NCI-H1092 (cell line): ENCODE measurements at regions not wholly inside any gene's neighbourhood (a gene's known extent, or its start where the extent isn't known, plus 50 kb on each side); places are given as distances from the start of the nearest gene placed in this dataset.
"Not testable (repeated sequence)": the region's sequence is repeated elsewhere in the genome, so short reads cannot be mapped to it uniquely, and the experiment has no call there.

Experiments
- DNase-seq: peaks from one replicate; lab custom pipeline; 2025; lab: John Stamatoyannopoulos, UW

DNA sequence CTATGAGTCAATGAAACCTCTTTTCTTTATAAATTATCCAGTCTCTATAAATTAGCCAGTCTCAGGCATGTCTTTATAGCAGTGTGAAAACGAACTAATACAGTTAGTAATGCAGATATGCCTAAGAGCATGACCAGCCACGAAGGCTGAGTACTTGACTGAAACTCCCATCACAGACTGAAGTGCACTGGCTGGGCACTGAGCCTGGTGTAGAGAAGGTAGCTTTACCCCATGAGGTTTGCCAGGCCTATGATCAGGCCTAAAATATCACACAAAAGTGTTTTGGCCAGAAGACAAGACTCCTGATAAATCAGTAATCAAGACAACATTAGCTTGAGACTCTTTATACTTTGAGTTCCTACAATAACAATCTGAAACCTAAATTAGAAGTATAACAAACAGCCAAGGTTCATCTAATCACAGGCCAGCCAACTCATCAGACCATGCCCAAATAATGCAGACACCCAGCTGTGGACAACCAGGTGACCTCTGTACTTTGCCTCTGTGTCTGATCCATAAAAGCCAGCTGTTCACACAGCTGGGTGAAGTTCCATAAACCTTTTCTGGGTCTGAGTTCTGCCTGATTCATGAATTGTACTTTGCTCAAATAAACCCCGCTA, 771.8 kb upstream of the SLITRK1 start:
- no peak for DNase-seq

DNA sequence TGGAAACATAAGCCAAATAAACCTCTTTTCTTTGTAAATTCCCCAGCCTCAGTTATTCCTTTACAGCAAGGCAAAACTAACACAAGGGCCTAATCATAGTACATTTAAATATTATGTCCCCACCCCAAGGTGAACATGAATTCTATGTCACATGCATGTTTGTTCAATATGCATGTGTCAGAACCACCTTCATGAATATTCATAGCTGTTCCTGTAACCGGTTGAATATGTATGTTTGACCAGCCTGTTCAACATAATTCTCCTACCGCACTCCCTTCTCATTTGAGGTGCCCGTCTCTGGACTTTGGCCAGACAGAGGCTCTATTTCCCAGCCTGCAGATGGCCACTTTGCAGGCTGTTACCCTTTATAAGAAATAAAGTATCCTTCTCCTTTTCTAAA, 769.4 kb upstream of the SLITRK1 start:
- DNase-seq = no peak

GRCh38 chr13:84651288-84651687, 769.0 kb upstream of the SLITRK1 start:
- DNase-seq = no peak

GRCh38 chr13:84649853-84650252, 767.6 kb upstream of the SLITRK1 start:
- no peak for DNase-seq

DNA sequence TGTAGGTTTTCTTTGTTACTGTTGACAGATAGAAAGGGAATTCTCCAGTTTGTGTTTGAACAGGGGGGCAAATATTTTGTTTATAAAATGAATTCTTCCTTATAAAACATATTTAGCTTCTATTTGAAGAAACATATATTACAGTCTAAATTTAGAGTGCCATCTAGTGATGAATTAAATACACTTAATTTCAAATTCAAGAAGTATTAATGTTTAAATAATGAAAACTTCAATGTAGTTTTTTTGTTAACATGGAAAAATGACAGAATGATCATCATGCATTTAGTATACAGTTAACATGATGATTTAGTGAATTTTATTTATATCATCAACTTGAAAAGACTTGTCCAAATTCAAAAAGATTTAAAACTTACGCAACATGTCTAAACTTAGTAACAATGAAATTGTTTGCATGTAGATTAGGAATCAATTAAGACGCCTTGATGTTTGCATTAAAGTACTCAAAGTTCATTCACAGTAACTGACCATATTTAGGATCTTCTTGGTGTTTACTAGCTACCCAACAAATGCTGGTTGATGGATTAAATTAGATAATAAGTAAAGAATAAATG, 765.9 kb upstream of the SLITRK1 start:
- DNase-seq = no peak

- DNase-seq = no peak
These were observed 764.7 kb upstream of the SLITRK1 start for GRCh38 chr13:84646957-84647356.

DNA sequence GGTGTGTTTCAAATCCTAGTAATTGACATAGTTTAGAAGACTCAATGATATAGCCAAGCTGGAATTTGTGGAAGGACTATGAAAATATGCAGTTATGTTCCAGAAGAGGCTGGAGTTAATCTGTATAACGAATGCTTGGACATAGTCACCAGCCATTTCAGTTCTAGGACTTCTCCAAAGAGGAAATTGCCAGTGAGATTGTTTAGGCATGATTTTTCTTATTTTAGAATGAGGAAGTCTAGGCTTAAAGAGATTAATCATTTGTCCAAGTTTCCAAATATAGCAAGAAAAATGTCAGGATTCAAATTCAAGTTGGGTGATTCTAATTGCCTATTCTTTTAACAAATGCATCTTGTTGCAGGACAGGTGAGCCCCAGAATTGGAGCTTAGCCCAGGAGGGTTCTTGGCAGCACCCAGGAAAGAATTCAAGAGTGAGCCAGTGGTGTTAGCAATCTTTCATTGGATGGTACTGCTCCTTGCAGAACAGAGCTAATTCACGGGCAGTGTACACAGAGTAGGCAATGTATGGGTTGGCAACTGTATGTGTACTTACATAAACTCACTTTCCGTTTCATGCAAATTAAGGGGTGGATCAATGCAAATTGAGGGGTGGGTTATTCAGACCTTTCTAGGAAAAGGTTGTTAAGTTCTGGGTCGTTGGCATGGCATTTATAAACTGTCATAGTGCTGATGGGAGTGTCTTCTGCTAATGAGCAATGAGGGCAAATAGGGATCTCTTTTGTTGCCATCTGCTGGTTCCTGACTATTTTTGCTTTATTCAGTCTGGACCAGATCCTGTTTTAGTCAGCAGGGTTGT, 763.1 kb upstream of the SLITRK1 start:
- DNase-seq = no peak

DNA sequence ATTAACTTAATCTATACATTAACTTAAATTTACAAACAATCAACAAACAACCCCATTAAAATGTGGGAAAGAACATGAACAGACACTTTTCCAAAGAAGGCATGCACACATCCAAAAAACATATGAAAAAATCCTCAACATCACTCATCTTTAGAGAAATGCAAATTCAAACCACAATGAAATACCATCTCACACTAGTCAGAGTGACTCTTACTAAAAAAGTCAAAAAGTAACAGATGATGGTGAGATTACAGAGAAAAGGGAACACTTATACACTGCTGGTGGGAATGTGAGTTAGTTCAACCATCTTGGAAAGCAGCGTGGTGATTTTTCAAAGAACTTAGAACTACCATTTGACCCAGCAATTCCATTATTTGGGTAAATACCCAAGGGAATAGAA, 759.2 kb upstream of the SLITRK1 start:
- no peak for DNase-seq

- no peak for DNase-seq
These were observed 758.4 kb upstream of the SLITRK1 start for GRCh38 chr13:84640691-84641090.

- DNase-seq = no peak
These were observed 748.2 kb upstream of the SLITRK1 start for GRCh38 chr13:84630476-84630875.

GRCh38 chr13:84616864-84617263, 734.6 kb upstream of the SLITRK1 start:
- no peak for DNase-seq

- no peak for DNase-seq
These were observed 727.4 kb upstream of the SLITRK1 start for GRCh38 chr13:84609716-84610115.

DNA sequence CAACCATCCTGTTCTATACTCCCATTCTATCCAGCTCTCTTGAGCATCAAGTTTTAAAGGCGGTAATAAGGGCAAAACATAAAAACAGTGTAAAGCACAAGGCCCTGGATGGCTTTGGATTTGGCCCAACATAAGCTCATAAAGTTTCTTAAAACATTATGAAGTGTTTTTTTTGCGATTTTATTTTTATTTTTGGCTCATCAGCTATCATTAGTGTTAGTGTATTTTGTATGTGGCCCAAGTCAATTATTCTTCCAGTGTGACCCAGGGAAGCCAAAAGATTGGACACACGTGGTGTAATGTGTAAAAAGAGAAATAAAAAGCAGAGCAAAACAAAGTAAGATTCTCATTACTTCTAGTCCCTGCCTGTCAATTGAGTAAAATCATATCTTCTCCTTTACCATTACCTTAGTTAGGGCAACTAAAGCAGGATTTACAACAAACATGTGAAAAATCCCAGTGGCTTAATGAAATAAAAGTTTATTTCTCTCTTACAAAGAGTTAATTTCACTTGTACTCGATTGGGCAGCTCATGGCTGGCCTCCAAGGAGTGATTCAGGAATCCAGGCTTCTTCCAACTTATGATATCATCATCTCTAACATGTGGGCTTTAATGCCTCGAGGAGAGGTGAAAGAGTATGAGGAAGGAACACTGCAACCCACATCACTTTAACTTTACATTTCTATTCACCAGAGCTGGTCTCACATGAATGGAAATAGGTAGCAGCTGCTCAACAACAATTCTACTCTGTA, 725.2 kb upstream of the SLITRK1 start:
- no peak for DNase-seq

- DNase-seq = no peak
These were observed 724.3 kb upstream of the SLITRK1 start for GRCh38 chr13:84606616-84607015.

DNA sequence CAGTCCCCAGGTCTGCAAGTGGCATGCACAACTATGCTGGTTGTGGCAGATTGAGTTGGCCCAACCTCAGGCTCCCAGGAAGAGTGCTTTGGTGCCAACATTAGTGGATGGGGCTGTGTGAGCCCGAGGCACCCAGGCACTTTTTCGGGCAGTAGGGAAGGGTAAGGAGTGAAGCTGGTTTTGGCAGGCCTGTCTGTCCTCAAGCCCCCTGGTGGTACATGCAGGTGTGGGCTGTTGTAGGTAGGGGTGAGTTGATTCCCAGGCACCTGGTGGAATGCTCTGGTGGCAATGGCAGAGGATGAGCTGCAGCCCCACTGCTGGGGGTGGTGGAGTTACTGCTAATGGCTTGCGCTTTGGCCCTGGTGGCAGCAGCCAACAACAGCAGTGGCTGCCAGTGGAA, 723.7 kb upstream of the SLITRK1 start:
- DNase-seq = no peak

- DNase-seq = no peak
These were observed 709.2 kb upstream of the SLITRK1 start for GRCh38 chr13:84591444-84591843.

GRCh38 chr13:84590663-84591062, 708.4 kb upstream of the SLITRK1 start:
- DNase-seq = no peak

DNA sequence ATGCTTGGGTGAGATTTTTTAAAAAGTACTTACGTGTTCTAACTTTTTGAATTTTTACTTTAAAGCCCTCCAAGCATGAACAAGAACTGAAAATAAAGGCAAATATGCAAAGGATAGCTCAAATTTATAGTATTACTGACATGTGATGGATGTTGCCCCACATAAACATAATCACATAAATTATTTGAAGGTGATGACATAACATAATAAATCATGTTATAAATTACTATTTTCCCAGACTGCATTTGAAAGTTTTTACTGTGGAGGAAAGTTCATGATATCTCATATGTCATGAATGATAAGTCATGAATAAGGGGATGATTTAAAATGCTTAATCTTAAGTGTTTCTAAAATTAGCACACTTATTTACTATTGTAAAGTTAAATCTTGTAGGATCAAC, 705.7 kb upstream of the SLITRK1 start:
- no peak for DNase-seq

GRCh38 chr13:84579901-84580300, 697.6 kb upstream of the SLITRK1 start:
- not testable (repeated sequence) for DNase-seq

DNA sequence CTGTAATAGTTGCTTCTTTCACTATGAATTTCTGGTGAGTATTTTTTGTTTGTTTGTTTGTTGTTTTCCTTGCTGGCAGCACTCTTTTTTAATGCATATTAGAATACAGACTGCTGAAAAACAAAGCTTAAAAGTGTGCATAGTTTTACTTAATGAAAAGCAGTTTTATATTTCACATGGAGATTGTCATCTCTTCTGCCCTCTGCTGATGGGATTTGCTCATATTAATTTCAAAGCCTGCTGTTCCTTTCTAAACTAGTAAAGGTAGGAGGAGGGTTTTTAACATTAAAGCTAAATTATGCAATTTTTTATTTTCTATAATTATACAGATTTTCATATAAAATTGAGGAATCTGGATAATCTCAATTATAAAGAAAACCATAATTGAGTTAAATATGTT, 692.6 kb upstream of the SLITRK1 start:
- DNase-seq = no peak

GRCh38 chr13:84571264-84571663, 689.0 kb upstream of the SLITRK1 start:
- no peak for DNase-seq

DNA sequence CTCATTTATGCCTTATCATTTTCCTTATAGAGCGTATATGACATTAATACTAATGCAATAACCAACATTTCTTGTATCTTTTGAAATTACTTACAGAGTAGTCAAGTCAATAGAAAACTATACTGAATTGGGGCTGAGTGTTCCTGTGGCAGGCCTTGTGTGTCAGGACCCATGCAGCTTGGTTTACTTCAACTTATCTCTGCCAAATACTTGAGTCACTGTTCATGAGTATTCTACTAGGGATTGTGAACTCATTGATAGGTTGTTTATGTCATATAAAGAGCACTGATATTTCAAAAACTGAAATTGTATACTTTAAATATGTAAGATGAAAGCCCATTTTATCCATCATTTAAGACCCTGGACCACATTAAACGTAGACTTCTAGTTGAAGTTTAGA, 688.6 kb upstream of the SLITRK1 start:
- no peak for DNase-seq

GRCh38 chr13:84569366-84569765, 687.1 kb upstream of the SLITRK1 start:
- DNase-seq = no peak
